Astrocyte (in vitro differentiated cells and primary cell): ENCODE measurements at regions not wholly inside any gene's neighbourhood (a gene's known extent, or its start where the extent isn't known, plus 50 kb on each side); places are given as distances from the start of the nearest gene placed in this dataset.

Source experiments
- DNase-seq: peaks from one replicate; pipeline ENCODE4 v3.0.0-alpha.2; 2010; ENCODE audit warnings: low read depth
- FAIRE-seq: peaks from 2 replicates; lab custom pipeline; 2011; peaks lifted over from hg19 to GRCh38; lab: Jason Lieb, UNC
- H2AFZ ChIP-seq: 2 replicates; pipeline ENCODE4 v1.6.0; 2012; ENCODE audit warnings: low read depth, low read length, inconsistent platforms
- H3K27ac ChIP-seq: 2 replicates; pipeline ENCODE4 v1.5.1; 2011; ENCODE audit warnings: low read depth, low read length, inconsistent platforms
- H3K27me3 ChIP-seq: 2 replicates; pipeline ENCODE4 v1.6.0; 2011; ENCODE audit warnings: low read length, inconsistent platforms; ENCODE audit not compliant: insufficient read depth
- H3K36me3 ChIP-seq: 2 replicates; pipeline ENCODE4 v1.5.1; 2011; ENCODE audit warnings: low read length, inconsistent platforms; ENCODE audit not compliant: insufficient read depth
- H3K4me1 ChIP-seq: 2 replicates; pipeline ENCODE4 v1.5.1; 2011; ENCODE audit warnings: low read length, inconsistent platforms; ENCODE audit not compliant: insufficient read depth
- H3K4me2 ChIP-seq: 2 replicates; pipeline ENCODE4 v1.6.0; 2012; ENCODE audit warnings: low read length, inconsistent platforms
- H3K4me3 ChIP-seq: 2 replicates; pipeline ENCODE4 v1.5.1; 2011; ENCODE audit warnings: low read depth, mild to moderate bottlenecking, low read length, inconsistent platforms; ENCODE audit not compliant: insufficient read depth
- H3K79me2 ChIP-seq: 2 replicates; pipeline ENCODE4 v1.6.0; 2012; ENCODE audit warnings: mild to moderate bottlenecking, low read length, inconsistent platforms; ENCODE audit not compliant: insufficient read depth
- H3K9ac ChIP-seq: 2 replicates; pipeline ENCODE4 v1.6.0; 2012; ENCODE audit warnings: mild to moderate bottlenecking, low read length, inconsistent platforms
- H3K9me3 ChIP-seq: 2 replicates; pipeline ENCODE4 v1.5.1; 2012; ENCODE audit warnings: low read depth, mild to moderate bottlenecking, low read length, inconsistent platforms; ENCODE audit not compliant: insufficient read depth
- H4K20me1 ChIP-seq: 2 replicates; pipeline ENCODE4 v1.6.0; 2012; ENCODE audit warnings: low read length, inconsistent platforms; ENCODE audit not compliant: insufficient read depth
- H3K27ac Mint-ChIP-seq: one replicate; pipeline ENCODE4 v1.8.0; 2021; ENCODE audit warnings: mild to moderate bottlenecking, mixed read lengths; ENCODE audit not compliant: unreplicated experiment
- H3K27me3 Mint-ChIP-seq: one replicate; pipeline ENCODE4 v1.8.0; 2021; ENCODE audit warnings: low read depth, mixed read lengths; ENCODE audit not compliant: unreplicated experiment
- H3K36me3 Mint-ChIP-seq: one replicate; pipeline ENCODE4 v1.8.0; 2021; ENCODE audit warnings: low read depth, mixed read lengths; ENCODE audit not compliant: unreplicated experiment
- H3K4me1 Mint-ChIP-seq: one replicate; pipeline ENCODE4 v1.8.0; 2021; ENCODE audit warnings: low read depth, mixed read lengths; ENCODE audit not compliant: unreplicated experiment
- H3K4me3 Mint-ChIP-seq: one replicate; pipeline ENCODE4 v1.8.0; 2021; ENCODE audit warnings: mild to moderate bottlenecking, moderate library complexity, mixed read lengths; ENCODE audit not compliant: unreplicated experiment
- H3K9me3 Mint-ChIP-seq: one replicate; pipeline ENCODE4 v1.8.0; 2021; ENCODE audit warnings: mild to moderate bottlenecking, mixed read lengths; ENCODE audit not compliant: unreplicated experiment
- CTCF ChIP-seq: IDR thresholded peaks from 2 replicates; pipeline ENCODE4 v1.5.1; 2011; ENCODE audit warnings: low read depth, mild to moderate bottlenecking, inconsistent platforms, low read length, moderate library complexity; ENCODE audit not compliant: insufficient read depth
- EZH2 ChIP-seq: IDR thresholded peaks from 2 replicates; pipeline ENCODE4 v1.6.1; 2012; ENCODE audit warnings: mild to moderate bottlenecking, low read length, inconsistent platforms; ENCODE audit not compliant: insufficient read depth

DNA sequence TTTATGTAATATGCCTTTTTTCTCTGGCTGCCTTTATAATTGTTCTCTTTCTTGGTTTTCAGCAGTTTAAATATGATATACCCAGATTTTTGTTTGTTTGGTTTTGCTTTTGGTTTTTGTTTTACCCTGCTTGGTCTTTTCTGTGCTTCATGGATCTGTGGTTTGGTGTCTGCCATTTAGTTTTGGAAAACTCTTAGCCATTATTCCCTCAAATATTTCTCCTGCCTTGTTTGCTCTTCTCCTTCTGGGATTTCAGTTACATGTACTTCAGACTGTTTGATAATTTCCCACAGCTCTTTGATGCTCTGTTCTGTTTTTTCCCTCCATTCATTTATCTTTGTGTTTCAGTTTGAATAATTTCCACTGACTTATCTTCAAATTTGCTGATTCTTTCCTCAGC is 223.1 kb upstream of the BCOR start:
- H3K9me3 Mint-ChIP-seq = peaks cover 15% of the 10 kb centered on the region
- DNase-seq = no peak
- no peak overlapping the region for H3K4me2 ChIP-seq
- H3K79me2 ChIP-seq = no peaks in the 10 kb centered on the region
- H3K4me3 ChIP-seq = no peak overlapping the region
- no peak for FAIRE-seq
- H3K4me3 Mint-ChIP-seq = no peak overlapping the region
- H3K9ac ChIP-seq = no peak overlapping the region
- TF ChIP-seq EZH2 (no peak), CTCF (no peak)
- H3K4me1 ChIP-seq = no peaks in the 10 kb centered on the region
- H3K27ac Mint-ChIP-seq = no peak overlapping the region
- H3K27me3 ChIP-seq = no peaks in the 10 kb centered on the region
- H3K27me3 Mint-ChIP-seq = peaks cover 3% of the 10 kb centered on the region
- no peaks in the 10 kb centered on the region for H3K9me3 ChIP-seq
- H3K36me3 ChIP-seq = no peaks in the 10 kb centered on the region
- H3K36me3 Mint-ChIP-seq = peaks cover 2% of the 10 kb centered on the region
- no peak overlapping the region for H2AFZ ChIP-seq
- H3K4me1 Mint-ChIP-seq = no peaks in the 10 kb centered on the region
- H4K20me1 ChIP-seq = no peaks in the 10 kb centered on the region
- H3K27ac ChIP-seq = no peak overlapping the region

GRCh38 chrX:40318801-40319200 is 221.0 kb upstream of the BCOR start:
- TF ChIP-seq CTCF (no peak), EZH2 (no peak)
- Histone ChIP-seq H3K27me3 (no peaks in the 10 kb centered on the region), H3K79me2 (no peaks in the 10 kb centered on the region), H3K36me3 (no peaks in the 10 kb centered on the region), H2AFZ (no peak overlapping the region), H4K20me1 (no peaks in the 10 kb centered on the region), H3K4me2 (no peak overlapping the region), H3K4me1 (no peaks in the 10 kb centered on the region), H3K9me3 (no peaks in the 10 kb centered on the region), H3K27ac (no peak overlapping the region), H3K4me3 (no peak overlapping the region), H3K9ac (no peak overlapping the region)
- no peaks in the 10 kb centered on the region for H3K4me1 Mint-ChIP-seq
- peaks cover 5% of the 10 kb centered on the region for H3K27me3 Mint-ChIP-seq
- FAIRE-seq (no peak), DNase-seq (no peak)
- H3K4me3 Mint-ChIP-seq = no peak overlapping the region
- H3K27ac Mint-ChIP-seq = no peak overlapping the region
- peaks cover 2% of the 10 kb centered on the region for H3K36me3 Mint-ChIP-seq
- H3K9me3 Mint-ChIP-seq = peaks cover 15% of the 10 kb centered on the region

DNA sequence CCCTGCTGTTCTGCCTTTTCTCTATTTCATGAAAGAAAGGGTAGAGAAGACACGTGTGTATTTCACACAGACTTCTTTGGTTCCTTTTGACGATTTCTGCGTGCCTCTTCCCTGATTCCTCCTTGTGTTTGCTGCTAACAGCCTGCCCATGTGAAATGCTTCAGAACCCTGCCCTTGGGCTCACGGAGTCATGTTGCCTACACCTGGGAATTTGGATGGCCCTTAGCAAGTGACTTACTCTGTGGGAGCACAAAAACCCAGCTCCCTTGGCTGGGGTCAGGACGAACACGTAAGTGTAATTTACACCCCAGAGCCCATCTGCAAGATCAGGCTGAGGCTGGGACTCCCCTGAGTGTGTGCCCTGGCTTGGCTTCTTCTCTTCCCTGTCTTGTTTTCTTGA is 220.3 kb upstream of the BCOR start:
- H3K9me3 Mint-ChIP-seq = peaks cover 19% of the 10 kb centered on the region
- DNase-seq = no peak

More for the DNA sequence above, 220.3 kb upstream of the BCOR start:
- H3K4me1 ChIP-seq = no peaks in the 10 kb centered on the region
- H3K36me3 ChIP-seq = no peaks in the 10 kb centered on the region
- H3K4me3 ChIP-seq = no peak overlapping the region
- no peaks in the 10 kb centered on the region for H3K79me2 ChIP-seq
- no peak for TF ChIP-seq CTCF
- TF ChIP-seq EZH2 = no peak
- no peaks in the 10 kb centered on the region for H4K20me1 ChIP-seq
- H3K27ac ChIP-seq = no peak overlapping the region
- no peaks in the 10 kb centered on the region for H3K9me3 ChIP-seq
- no peak overlapping the region for H2AFZ ChIP-seq
- H3K4me2 ChIP-seq = no peak overlapping the region
- no peak for FAIRE-seq
- Mint-ChIP-seq H3K27me3 (peaks cover 9% of the 10 kb centered on the region), H3K4me1 (no peaks in the 10 kb centered on the region), H3K27ac (no peak overlapping the region), H3K4me3 (no peak overlapping the region), H3K36me3 (peaks cover 4% of the 10 kb centered on the region)
- H3K9ac ChIP-seq = no peak overlapping the region
- H3K27me3 ChIP-seq = no peaks in the 10 kb centered on the region
